Ascending aorta (tissue), 2 donors: ENCODE measurements at regions not wholly inside any gene's neighbourhood (a gene's known extent, or its start where the extent isn't known, plus 50 kb on each side); places are given as distances from the start of the nearest gene placed in this dataset.

Source experiments
- DNase-seq, 2 donors: peaks; one replicate each; pipeline ENCODE4 v3.0.0-alpha.2; 2019; ENCODE audit warnings: low spot score in 2 of 2
- H3K27ac ChIP-seq, 2 donors: fragments of 200-600 bp; sonication (generic); one replicate each; pipeline ENCODE4 v1.5.1; 2016 to 2017; ENCODE audit warnings: mild to moderate bottlenecking in 1 of 2
- H3K27me3 ChIP-seq: fragments of 200-600 bp; sonication (generic); one replicate; pipeline ENCODE4 v1.5.1; 2017
- H3K36me3 ChIP-seq, 2 donors: fragments of 200-600 bp; sonication (generic); one replicate each; pipeline ENCODE4 v1.5.1; 2016
- H3K4me1 ChIP-seq, 2 donors: fragments of 200-600 bp; sonication (generic); one replicate each; pipeline ENCODE4 v1.5.1; 2016 to 2017; ENCODE audit warnings: mild to moderate bottlenecking in 1 of 2
- H3K4me3 ChIP-seq, 2 donors: fragments of 200-600 bp; sonication (generic); one replicate each; pipeline ENCODE4 v1.5.1; 2016 to 2017; ENCODE audit warnings: mild to moderate bottlenecking in 1 of 2
- H3K9me3 ChIP-seq, 2 donors: fragments of 200-600 bp; sonication (generic); one replicate each; pipeline ENCODE4 v1.5.1; 2016
- CTCF ChIP-seq, 3 experiments: fragments of 200-600 bp in 2 of 3; fragments of 450-650 bp in 1 of 3; sonication (generic) in 2 of 3; IDR thresholded peaks; one replicate each; pipeline ENCODE4 v1.5.1; 2016 to 2019; ENCODE audit warnings: antibody characterized with exemption in 3 of 3, mild to moderate bottlenecking in 1 of 3, moderate library complexity in 1 of 3
- intact Hi-C: fragments of 100-400 bp; cut with DNase I; formaldehyde crosslinking; loops from one replicate; pipeline ENCODE4 v1.15.1; 2023

- Histone ChIP-seq H3K36me3 (no peaks in the 10 kb centered on the region), H3K9me3 (no peaks in the 10 kb centered on the region), H3K27me3 (no peaks in the 10 kb centered on the region), H3K4me1 (no peaks in the 10 kb centered on the region), H3K27ac (no peak overlapping the region), H3K4me3 (no peak overlapping the region)
- intact Hi-C loops = no loop called here
- no peak for DNase-seq
- no peak for TF ChIP-seq CTCF (IDR thresholded peaks at IDR 0.05)
Observed at GRCh38 chr9:73880101-73880500, 617.0 kb upstream of the RORB start.

GRCh38 chr9:73889023-73889422 lies 608.1 kb upstream of the RORB start:
- no peaks in the 10 kb centered on the region for H3K9me3 ChIP-seq
- DNase-seq = no peak
- no peak overlapping the region for H3K27ac ChIP-seq
- H3K36me3 ChIP-seq = no peaks in the 10 kb centered on the region
- no peaks in the 10 kb centered on the region for H3K4me1 ChIP-seq
- intact Hi-C loops = no loop called here
- TF ChIP-seq CTCF (IDR thresholded peaks at IDR 0.05) = no peak
- H3K4me3 ChIP-seq = no peak overlapping the region
- H3K27me3 ChIP-seq = no peaks in the 10 kb centered on the region

- no peak for TF ChIP-seq CTCF (IDR thresholded peaks at IDR 0.05)
- Histone ChIP-seq H3K27me3 (no peaks in the 10 kb centered on the region), H3K4me3 (no peak overlapping the region), H3K4me1 (no peaks in the 10 kb centered on the region), H3K36me3 (no peaks in the 10 kb centered on the region), H3K9me3 (no peaks in the 10 kb centered on the region), H3K27ac (no peak overlapping the region)
- intact Hi-C loops = no loop called here
- DNase-seq = no peak
Observed at GRCh38 chr9:73890685-73891277, 606.4 kb upstream of the RORB start.

- DNase-seq = no peak
- Histone ChIP-seq H3K27me3 (no peaks in the 10 kb centered on the region), H3K27ac (no peak overlapping the region), H3K4me1 (no peaks in the 10 kb centered on the region), H3K4me3 (no peak overlapping the region), H3K9me3 (no peaks in the 10 kb centered on the region), H3K36me3 (no peaks in the 10 kb centered on the region)
- TF ChIP-seq CTCF (IDR thresholded peaks at IDR 0.05) = no peak
- intact Hi-C loops = no loop called here
Observed at GRCh38 chr9:73892335-73892734, 604.8 kb upstream of the RORB start.

GRCh38 chr9:73893230-73893629 lies 603.9 kb upstream of the RORB start:
- no peak for DNase-seq
- no peaks in the 10 kb centered on the region for H3K9me3 ChIP-seq
- no peak for TF ChIP-seq CTCF (IDR thresholded peaks at IDR 0.05)
- H3K27ac ChIP-seq = no peak overlapping the region
- no peaks in the 10 kb centered on the region for H3K27me3 ChIP-seq
- no peaks in the 10 kb centered on the region for H3K36me3 ChIP-seq
- H3K4me3 ChIP-seq = no peak overlapping the region
- H3K4me1 ChIP-seq = no peaks in the 10 kb centered on the region
- intact Hi-C loops = no loop called here

- Histone ChIP-seq H3K4me3 (no peak overlapping the region), H3K27ac (no peak overlapping the region), H3K9me3 (no peaks in the 10 kb centered on the region), H3K4me1 (no peaks in the 10 kb centered on the region), H3K27me3 (no peaks in the 10 kb centered on the region), H3K36me3 (no peaks in the 10 kb centered on the region)
- no peak for DNase-seq
- TF ChIP-seq CTCF (IDR thresholded peaks at IDR 0.05) = no peak
- intact Hi-C loops = no loop called here
Observed at GRCh38 chr9:73896061-73896460, 601.1 kb upstream of the RORB start.
